ENCODE measurements at regions not wholly inside any gene's neighbourhood (a gene's known extent, or its start where the extent isn't known, plus 50 kb on each side); places are given as distances from the start of the nearest gene placed in this dataset.
A peak's percentile ranks its signal among the peaks of the same experiment; 100 is the strongest.
"Not testable (repeated sequence)": the region's sequence is repeated elsewhere in the genome, so short reads cannot be mapped to it uniquely, and the experiment has no call there.

DNA sequence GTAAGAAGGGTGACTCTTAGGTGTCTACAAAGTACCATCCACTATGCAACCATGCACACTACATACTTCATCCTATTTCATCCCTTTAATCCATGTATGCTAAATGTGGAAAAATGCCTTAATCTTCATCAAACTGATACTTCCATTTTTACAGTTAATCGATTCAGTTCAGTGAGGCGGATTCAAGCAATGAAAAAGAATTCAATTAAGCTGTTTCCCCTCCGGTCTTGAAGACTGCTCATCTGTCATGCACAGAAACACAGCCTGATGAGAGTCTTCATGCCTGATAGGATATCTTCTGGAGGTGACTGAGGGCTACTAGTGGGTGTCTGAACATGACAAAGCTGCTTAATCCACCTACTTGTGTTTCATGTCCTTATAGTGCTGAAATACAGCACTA, 270.6 kb upstream of the ALCAM start:
- DNase-seq, result no peak

DNA sequence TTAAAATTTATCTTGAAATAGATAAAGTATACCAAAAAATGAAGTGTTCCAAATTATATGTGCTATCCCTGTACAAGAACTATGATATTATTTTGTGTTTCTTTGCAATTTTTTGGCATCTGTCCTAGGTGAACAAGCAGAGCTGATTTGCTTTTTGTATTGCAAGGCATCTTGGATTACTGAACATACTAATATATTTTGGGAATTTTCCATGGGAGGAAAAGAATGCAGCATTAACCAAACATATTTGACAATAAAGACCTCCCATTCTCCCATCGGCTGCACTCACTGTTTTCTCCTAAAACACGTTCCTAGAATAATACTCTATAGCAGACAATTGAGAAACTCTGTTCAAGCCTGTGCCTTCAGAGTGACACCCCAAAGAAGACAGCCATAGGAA, 265.1 kb upstream of the ALCAM start:
- no peak for DNase-seq

DNA sequence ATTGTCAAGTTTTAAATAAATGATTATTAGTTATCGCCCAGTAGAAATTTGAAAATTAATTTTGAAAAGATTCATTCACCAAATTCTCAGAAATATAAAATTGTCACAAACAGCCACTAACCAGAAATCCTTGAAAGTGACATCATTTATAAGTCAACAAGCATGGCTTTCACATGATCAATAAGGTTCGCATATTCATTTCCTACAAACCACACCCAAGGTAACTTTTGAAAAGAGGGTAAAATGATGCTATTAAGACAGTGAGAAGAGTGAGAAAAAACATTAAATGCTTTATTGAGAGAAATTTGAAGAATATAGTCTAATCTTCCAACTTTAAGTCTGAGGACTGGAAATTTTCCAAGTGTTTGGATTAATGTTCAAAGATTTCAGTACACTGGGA, 263.6 kb upstream of the ALCAM start:
- DNase-seq, result no peak

DNA sequence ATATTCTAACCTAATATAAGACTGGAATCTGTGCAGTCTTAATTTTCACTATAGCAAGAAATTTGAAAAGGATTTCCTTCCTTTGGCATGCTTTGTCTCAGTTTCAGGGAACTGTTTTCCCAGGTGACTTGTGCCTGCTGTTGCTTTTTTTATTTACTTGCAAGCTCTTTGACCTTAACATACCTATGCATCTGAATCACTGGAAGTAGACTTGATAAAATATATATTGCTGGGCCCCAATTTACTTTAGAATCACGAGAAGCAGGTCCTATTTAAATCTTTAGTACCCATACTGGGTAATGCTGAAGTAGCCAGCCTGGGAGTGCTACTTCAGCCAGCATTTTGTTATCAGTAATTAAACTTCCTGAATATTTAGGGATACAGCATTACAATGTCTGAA, 257.9 kb upstream of the ALCAM start:
- no peak for DNase-seq

DNA sequence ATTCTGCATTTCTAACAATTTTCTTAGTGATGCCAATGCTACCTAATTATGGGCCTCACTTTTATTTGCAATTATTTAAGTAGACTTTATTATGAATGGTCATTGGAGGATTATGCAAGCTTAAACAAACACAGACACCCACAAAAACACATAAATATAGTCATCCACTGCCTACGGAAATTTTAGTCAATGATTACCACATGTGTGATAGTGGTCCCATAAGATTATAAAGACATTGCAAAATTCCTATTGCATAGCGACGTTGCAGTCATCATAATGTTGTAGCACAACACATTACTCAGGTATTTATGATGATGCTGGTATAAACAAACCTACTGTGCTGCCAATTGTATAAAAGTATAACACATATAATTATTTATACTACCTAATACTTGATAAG, 247.8 kb upstream of the ALCAM start:
- DNase-seq, result no peak

DNA sequence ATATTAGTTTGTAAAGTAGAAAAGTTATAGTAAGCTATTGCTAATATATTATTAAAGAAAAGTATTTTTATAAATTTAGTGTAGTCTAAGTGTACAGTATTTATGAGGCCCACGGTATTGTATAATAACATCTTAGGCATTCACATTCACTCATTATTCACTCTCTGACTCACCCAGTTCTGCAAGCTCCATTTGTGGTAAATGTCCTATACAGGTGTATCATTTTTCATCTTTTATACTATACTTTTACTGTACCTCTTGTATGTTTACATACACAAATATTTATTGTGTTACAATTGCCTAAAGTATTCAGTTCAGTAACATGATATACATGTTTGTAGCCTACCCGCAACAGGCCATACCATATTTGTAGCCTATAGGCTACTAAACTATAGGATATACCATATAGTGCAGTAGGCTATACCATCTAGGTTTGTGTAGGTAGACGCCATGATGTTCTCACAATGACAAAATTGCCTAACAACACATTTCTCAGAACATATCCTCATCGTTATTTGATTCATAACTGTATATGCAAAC, 246.8 kb upstream of the ALCAM start:
- no peak for DNase-seq

DNA sequence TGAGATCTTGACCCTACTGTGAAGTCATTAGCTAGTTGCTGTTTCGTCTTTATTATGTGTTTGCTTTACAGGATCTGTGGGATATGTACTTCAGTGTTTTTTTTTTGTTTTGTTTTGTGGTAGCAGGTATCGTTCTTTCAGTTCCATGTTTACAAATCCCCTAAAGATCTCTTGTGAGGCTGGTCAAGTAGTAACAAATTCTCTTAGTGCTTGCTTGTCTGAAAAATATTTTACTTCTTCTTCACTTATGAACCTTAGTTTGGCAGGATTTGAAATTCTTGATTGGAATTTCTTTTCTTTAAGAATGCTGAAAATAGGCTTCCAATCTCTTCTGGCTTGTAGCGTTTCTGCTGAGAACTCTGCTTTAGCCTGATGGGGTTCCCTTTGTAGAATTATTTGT, 235.8 kb upstream of the ALCAM start:
- no peak for DNase-seq

DNA sequence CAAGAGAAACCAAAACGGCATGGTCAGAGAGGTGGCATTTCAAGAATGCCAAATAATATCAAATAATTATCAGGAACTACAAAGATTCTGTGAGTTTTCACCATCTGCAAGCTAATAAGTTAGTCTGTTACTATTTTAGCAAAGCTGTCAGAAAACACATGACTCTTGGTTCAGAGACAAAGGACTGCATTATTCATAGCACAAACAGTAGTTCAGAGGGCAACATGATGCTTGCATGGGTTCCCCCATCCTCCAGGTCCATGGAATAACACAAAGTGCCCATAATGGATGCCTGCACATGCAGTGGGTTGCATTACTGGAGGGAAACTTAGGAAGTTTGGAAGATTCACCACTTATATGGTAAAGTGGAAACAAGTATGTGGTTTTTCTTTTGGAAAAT, 228.8 kb upstream of the ALCAM start:
- no peak for DNase-seq

DNA sequence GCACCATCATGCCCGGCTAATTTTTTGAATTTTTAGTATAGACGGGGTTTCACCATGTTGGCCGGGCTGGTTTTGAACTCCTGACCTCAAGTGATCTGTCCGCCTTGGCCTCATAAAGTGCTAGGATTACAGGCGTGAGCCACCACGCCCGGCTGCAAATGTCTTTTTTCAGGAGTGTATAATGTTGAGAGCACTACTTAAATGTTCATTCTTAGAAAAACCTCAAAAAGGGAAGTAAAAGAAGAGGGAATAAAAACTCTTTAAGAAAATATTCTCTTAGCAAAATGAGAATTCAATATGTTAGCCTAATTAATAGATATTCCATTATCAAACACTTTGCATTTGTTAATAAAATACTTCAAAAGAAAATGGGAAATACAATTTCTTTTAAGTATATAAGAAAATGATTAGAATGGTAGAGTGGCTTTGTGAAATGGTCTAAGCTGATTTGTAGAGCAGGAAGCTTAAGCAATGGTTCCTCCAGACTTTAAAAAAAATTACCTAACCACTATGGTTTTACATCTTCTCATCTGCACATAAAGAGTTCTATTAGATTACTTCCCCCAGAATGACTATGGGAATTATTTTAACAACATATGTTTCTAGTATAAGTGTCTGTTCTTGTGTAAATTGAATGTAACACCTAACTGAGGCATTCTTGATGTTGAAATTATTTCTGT, 226.7 kb upstream of the ALCAM start:
- no peak for DNase-seq

DNA sequence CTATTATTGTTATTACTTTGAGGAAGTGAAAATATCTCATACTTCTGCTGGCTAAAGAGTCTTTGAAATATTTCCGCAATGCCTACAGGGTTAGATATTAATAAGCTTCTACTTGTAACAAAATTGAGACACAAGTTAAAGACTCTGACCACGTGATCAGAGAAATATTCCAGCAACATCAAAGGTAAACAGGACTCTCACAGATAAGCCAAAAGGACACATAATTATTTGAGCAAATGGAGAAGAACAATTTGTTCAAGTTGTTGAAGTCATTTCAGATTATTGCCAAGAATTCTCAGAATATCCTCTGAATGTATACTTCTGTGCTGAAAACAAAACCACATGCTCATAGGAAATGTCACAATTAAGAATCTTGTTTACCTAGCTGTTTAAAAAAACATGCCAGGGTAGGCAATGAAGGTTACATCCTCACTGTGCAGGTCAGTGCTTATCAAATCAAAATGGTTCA, 225.8 kb upstream of the ALCAM start:
- no peak for DNase-seq

DNA sequence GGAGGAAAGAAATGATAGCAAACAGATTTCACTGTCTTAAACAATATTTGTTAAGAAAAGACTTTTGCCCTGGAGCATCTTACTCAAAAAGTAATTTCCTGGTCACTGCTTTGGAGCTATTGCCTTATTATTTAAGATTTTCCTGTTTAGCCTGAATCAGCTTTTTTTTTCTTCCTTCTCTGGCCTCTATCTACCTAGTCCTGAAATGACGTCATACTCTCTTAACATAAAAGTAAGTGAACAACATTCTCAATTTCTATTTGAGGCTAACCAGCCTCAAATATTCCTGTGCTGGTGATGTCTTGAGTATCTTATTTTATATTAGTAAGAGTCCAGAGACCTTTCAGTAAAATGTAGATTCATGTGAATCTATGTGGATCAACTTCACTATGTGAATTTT, 221.9 kb upstream of the ALCAM start:
- DNase-seq, result no peak

DNA sequence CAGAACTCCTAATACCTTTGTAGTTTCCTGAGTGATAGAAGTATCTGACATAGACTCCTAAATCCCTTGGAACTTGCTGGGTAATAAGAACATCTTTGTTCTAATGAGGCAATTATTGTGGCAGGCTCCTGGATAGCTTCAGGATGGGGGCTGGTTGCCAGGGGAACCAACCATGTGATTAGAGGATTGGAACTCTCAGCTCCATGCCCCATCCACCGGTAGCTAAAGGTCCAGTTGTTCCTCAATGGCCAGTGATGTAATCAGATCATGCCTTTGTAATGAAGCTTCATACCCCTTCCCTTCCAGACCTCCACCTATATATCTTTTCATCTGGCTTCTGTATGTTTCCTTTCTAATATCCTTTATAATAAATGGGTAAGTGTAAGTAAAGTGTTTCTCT, 221.2 kb upstream of the ALCAM start:
- DNase-seq, result peak; percentile 32

DNA sequence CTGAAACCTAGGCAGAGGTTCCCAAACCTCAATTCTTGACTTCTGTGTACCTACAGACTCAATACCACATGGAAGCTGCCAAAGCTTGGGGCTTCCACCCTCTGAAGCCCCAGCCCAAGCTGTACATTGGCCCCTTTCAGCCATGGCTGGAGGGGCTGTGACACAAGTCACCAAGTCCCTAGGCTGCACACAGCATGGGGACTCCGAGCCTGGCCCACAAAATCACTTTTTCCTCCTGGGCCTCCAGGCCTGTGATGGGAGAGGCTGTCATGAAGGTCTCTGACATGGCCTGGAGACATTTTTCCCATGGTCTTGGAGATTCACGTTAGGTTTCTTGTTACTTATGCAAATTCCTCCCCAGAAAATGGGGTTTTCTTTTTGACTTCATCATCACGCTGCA, 217.5 kb upstream of the ALCAM start:
- not testable (repeated sequence) for DNase-seq

DNA sequence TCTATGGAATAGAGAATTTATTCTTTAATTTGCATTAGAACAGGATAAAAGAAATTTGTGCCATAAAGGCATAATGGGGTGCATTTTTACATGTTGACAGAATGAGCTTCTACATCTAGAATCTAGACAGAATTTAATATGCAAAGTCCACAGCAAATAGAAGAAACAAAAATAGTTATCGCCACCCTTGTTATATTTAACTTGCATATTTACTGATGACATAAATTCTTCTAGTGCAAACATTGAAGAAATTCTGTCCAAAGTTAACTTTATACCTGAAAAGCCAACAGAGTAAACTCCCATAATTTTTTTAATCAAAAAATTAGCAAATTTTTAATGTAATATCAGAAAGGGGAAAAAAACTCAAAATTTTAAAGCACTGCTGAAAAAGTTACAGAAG, 213.7 kb upstream of the ALCAM start:
- no peak for DNase-seq

DNA sequence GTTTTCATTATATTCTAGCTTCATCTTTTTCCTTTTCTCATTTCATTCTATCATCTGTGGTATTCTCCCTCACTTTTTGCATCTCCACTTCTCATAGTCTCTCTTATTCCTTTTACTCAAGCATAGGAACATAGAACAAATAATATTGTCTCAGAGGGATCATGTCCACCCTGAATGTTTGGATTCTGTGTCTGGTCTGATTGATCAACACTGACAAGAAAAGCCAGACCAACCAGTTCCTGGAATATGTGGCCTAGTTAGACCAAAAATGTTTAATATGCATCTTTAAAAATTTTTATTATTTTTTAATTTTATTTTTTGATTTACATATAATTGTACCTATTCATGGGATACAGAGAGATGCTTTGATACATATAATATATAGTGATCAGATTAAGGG, 212.0 kb upstream of the ALCAM start:
- DNase-seq, result no peak

DNA sequence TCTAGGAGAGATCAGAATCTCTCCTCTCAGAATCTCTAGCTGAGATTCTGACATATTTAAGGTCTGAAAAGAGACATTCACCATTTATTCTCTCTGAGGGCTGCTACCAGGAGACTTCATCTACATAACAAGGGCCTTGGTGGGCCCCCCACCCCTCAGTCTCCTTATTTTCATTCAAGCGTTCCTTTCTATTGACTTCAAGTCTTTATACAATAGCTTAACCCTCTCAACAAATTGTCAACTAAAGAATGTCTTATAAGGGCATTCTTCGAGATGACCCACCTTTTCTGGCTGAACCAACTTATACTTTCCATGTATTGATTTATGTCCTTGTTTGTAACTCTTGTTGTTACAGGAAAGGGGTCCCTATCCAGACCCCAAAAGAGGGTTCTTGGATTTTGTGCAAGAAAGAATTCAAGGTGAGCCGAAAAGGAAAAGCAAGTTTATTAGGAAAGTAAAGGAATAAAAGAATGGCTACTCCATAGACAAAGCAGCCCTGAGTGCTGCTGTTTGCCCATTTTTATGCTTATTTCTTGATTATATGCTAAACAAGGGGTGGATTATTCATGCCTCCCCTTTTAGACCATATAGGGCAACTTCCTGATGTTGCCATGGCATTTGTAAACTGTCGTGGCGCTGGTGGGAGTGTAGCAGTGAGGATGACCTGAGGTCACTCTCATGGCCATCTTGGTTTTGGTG, 209.5 kb upstream of the ALCAM start:
- no peak for DNase-seq

DNA sequence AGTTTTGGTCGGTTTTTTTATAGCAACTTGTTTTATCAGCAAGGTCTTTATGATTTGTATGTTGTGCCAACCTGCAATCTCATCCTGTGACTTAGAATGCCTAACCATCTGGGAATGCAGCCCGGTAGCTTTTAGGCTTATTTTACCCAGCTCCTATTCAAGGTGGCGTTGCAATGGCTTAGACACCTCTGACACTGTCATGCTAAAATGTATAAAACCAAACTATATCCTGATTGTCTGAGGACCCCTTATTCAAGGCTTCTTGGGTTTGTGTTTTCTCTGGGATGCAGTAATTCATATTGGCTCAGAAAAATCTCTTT, 209.0 kb upstream of the ALCAM start:
- no peak for DNase-seq

DNA sequence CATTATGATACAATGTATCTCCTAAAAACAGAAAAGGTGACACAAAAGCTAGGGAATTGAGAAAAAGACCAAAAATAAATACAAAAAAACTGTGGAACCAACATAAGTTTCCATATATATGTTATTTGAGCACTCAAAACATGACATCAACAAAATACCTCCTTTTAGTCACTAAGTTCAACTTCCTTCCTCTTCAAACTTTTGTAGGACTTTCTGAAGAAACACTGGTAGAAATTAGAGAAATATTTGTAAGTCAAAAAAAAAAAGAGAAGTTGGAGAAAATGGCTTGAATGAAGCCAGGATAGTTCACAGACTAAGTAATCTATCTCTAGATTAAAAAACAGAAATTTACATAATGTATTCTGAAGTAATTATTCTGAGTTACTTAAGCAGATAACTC, 208.4 kb upstream of the ALCAM start:
- DNase-seq, result no peak

DNA sequence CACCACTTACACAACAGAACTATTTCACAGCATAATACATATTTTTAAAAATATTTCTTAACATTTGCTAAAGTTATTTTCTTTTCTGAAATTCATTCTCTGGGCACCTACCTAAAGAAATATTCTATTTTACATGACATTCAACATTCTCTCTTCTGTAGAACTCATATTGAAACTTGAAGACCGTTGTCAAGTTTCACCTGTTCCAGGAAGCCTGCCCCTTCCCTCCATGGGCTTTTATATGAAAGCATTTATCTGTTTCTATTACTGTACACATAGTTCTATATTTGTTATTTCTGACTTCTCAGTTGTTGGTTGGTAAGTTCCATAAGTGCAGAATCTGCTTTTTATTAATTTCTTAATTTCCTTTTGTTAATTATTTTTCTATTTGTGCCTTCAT, 204.3 kb upstream of the ALCAM start:
- no peak for DNase-seq

DNA sequence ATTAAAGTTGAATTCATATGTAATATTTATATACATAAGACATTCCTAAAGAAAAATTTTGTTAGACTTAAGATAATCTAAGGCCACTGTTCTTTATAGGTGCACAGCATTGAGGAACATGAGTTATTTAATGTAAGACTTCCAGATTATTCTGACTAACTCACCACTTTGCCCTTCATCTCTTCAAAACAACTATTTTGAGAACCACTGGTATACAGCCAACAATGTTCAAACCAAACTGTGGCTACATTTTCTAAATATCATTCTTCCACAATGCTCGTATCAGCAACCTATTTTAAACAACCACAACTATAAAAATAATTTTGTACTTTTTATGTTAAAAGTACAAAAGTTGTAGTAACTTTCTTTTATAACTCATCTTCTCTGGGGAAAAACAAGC, 199.8 kb upstream of the ALCAM start:
- no peak for DNase-seq

DNA sequence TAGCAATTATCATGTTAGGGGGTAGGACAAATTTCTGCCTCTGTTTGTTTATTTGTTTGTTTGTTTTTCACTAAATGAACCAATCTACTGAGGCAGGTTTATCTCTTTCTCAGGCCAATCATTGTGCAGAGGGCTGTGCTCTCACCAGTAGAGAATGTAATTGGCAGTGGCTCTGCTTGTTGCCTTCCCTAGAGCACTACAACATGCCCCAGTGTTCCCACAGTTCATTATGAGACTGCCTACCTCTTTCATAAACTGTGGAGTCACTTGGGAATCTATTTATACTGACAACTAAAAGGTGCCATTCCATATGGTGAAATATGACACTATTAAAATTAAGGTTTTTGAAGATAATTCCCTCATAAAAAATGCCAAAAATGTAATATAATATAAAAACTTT, 196.3 kb upstream of the ALCAM start:
- DNase-seq, result no peak

DNA sequence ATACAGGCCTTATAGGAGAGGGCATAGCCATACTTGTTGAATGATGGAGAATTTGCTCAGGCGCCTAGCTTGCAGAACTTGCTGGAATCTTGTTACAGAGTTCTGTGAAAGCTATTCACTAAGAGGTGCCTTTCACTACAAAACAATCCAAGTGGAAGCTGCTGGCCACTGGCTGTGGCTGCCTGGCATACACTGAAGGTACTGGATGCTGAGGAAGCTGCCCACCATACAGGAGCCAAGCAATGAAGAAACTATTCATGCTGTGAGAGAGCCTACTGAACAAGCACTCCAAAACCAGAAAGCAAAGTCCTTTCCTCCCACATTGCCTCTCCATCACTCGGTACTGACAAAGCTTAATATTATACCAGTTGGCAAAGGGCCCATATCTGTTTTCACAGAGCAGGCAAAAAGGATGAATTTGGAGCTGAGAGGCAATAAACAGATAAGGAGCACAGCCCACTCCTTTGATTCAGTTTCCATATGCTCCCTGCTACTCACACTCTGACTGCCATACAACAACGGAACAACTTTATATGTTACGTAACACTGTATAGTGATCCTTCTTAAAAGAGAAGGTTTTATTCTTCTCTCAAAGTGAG, 192.6 kb upstream of the ALCAM start:
- no peak for DNase-seq

DNA sequence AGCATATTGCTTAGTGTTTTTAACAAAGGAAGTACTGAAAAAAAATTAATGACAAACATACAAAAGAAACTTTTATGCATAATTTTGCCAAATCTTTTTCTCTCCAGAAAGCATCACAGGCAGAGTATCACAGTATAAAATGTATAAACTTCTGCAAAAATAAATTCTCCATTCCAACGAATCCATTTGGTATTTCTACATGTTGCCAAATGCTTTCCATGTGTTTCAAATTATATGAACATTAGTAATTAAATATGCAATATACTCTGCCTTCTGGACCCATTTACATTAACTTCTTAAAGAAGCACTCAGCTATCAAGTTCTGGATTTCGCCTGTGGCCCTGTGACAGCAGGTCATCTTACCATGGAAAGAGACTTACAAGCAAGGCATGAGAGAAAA, 189.1 kb upstream of the ALCAM start:
- no peak for DNase-seq

DNA sequence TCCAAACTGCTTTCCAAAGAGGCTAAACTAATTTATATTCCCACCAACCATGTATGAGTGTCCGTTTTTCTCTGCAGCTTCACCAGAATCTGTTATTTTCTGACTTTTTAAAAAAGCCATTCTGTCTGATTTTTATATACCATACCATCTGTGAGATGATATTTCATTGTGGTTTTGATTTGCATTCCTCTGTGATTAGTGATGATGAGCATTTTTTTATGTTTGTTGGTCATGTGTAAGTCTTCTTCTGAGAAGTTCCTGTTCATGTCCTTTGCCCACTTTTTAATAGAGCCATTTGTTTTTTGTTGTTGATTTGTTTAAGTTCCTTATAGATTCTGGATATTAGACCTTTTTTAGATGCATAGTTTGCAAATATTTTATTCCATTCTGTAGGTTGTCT, 179.4 kb upstream of the ALCAM start:
- no peak for DNase-seq

DNA sequence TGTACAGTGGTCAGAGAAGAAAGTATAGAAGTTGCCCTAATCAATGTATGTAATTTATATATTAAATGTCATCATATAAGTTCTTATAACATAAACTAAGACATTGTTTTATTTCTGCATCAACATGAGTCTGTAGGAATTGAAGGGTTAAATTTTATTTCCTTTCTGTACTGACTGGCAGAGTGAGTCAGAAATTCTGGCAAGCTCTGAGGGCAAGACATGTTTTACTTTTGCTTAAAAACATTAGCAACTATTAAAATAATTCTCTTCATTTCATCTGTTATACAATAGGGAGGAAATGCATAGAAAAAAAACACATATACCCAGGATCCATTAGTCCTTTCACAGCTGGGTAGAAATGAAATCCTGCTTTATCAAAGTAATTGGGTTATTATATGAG, 171.4 kb upstream of the ALCAM start:
- no peak for DNase-seq

Measured in NCI-H146 (cell line).